PC-3 (cell line): ENCODE measurements at regions not wholly inside any gene's neighbourhood (a gene's known extent, or its start where the extent isn't known, plus 50 kb on each side); places are given as distances from the start of the nearest gene placed in this dataset.

Experiments used
- ATAC-seq: fragments of 200-7000 bp; cut with Tn5 transposase; 2 replicates; pipeline ENCODE4 v1.9.1; 2020; ENCODE audit warnings: mild to moderate bottlenecking, moderate library complexity
- BruUV-seq: library from RNA; stranded (reverse); fragments of 400-500 nt; replicated peaks from 2 replicates; lab custom pipeline; 2021; lab: Mats Ljungman, UMichigan
- CTCF ChIA-PET: fragments of 300-600 bp; sonication (Branson Sonifier 250); formaldehyde crosslinking; loops from one replicate; lab custom pipeline; 2022; ENCODE audit warnings: antibody characterized with exemption; lab: Charles Lee
- POLR2A ChIA-PET: fragments of 300-600 bp; sonication (Branson Sonifier 250); formaldehyde crosslinking; loops from one replicate; lab custom pipeline; 2022; ENCODE audit warnings: antibody characterized with exemption; ENCODE audit not compliant: unreplicated experiment; lab: Charles Lee
- DNase-seq: peaks from one replicate; pipeline ENCODE4 v3.0.0-alpha.2; 2015
- H2AFZ ChIP-seq: fragments of 300-600 bp; sonication (generic); 2 replicates; pipeline ENCODE4 v1.6.0; 2016; ENCODE audit warnings: antibody characterized with exemption, low read length
- H3F3A ChIP-seq: fragments of 300-600 bp; sonication (generic); one replicate; pipeline ENCODE4 v1.6.0; 2017; ENCODE audit warnings: antibody characterized with exemption, low read length, control low read depth, mild to moderate bottlenecking; ENCODE audit not compliant: unreplicated experiment
- H3K27ac ChIP-seq: fragments of 300-600 bp; sonication (generic); 2 replicates; pipeline ENCODE4 v1.5.1; 2016; ENCODE audit warnings: mild to moderate bottlenecking, low read length
- H3K27me3 ChIP-seq: fragments of 300-600 bp; sonication (generic); 2 replicates; pipeline ENCODE4 v1.6.1; 2016; ENCODE audit warnings: low read length, mixed read lengths
- H3K36me3 ChIP-seq: fragments of 300-600 bp; sonication (generic); 2 replicates; pipeline ENCODE4 v1.6.1; 2016; ENCODE audit warnings: low read depth, mixed run types, low read length, mixed read lengths
- H3K4me1 ChIP-seq: fragments of 300-600 bp; sonication (generic); 2 replicates; pipeline ENCODE4 v1.5.1; 2016; ENCODE audit warnings: low read length; ENCODE audit not compliant: insufficient read depth
- H3K4me2 ChIP-seq: fragments of 300-600 bp; sonication (generic); 2 replicates; pipeline ENCODE4 v1.6.0; 2016; ENCODE audit warnings: low read length
- H3K4me3 ChIP-seq: fragments of 300-600 bp; sonication (generic); 2 replicates; pipeline ENCODE4 v1.5.1; 2016; ENCODE audit warnings: mild to moderate bottlenecking, low read length, mixed read lengths
- H3K79me2 ChIP-seq: fragments of 300-600 bp; sonication (generic); 2 replicates; pipeline ENCODE4 v1.6.1; 2017; ENCODE audit warnings: low read length, mixed read lengths
- H3K9ac ChIP-seq: fragments of 300-600 bp; sonication (generic); 2 replicates; pipeline ENCODE4 v1.6.0; 2016; ENCODE audit warnings: mild to moderate bottlenecking, low read length
- H3K9me2 ChIP-seq: fragments of 300-600 bp; sonication (generic); replicated peaks from 2 replicates; pipeline ENCODE4 v1.6.1; 2016; ENCODE audit warnings: mixed run types, low read length, mixed read lengths
- H3K9me3 ChIP-seq: fragments of 300-600 bp; sonication (generic); 2 replicates; pipeline ENCODE4 v1.6.1; 2016; ENCODE audit warnings: low read length, mixed read lengths
- H4K20me1 ChIP-seq: fragments of 300-600 bp; sonication (generic); 2 replicates; pipeline ENCODE4 v1.6.1; 2016; ENCODE audit warnings: low read length, mixed read lengths
- EZH2 ChIP-seq: fragments of 300-600 bp; sonication (generic); IDR thresholded peaks from one replicate; pipeline ENCODE4 v1.6.1; 2017; ENCODE audit warnings: antibody characterized with exemption, mild to moderate bottlenecking, low read length; ENCODE audit not compliant: unreplicated experiment
- EZH2phosphoT487 ChIP-seq: fragments of 300-600 bp; sonication (generic); IDR thresholded peaks from 2 replicates; pipeline ENCODE4 v1.6.1; 2018; ENCODE audit warnings: mild to moderate bottlenecking, antibody characterized with exemption, low read length, borderline replicate concordance
- intact Hi-C: fragments of 100-400 bp; cut with micrococcal nuclease; formaldehyde crosslinking; loops from 2 replicates; pipeline ENCODE4 v1.9.0; 2023
- TF ChIP-seq, protein P1 (sequence below): fragments of 300-600 bp; sonication (generic); conservative IDR thresholded peaks from 2 replicates; pipeline ENCODE4 v1.5.1; 2017; ENCODE audit warnings: antibody characterized with exemption, low read depth, mild to moderate bottlenecking, low read length

DNA sequence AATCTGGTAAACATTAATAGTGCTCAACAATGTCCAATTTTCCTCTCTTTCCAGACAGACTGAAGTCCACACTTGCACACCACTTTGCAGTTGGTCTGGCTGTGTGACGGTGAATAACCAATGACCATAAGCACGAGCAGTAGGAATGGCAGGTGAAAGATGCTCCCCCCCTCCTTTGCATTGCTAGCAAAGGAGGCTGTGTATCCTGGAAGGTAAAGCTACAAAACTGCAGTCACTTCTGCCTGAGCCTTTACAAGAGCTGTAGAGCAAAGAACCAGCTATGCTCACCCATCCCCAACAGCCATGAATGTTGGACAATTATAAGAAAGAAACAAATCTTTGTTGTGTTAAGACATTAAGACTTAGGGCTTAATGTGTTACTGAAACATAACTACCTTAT lies 178.0 kb downstream of the IPMK start:
- intact Hi-C loops, result no loop called here
- no peak overlapping the region for H2AFZ ChIP-seq
- no peaks in the 10 kb centered on the region for H3K4me1 ChIP-seq
- H3K9me2 ChIP-seq, result no peaks in the 10 kb centered on the region
- ChIA-PET POLR2A (no interaction called here), CTCF (no interaction called here)
- 0 out of 2 replicates have a peak, but pooled peaks cover 4% of the 10 kb centered on the region for H3K27me3 ChIP-seq
- ATAC-seq (no peak), DNase-seq (no peak)
- no peak overlapping the region for H3K9ac ChIP-seq
- no peak overlapping the region for H3K27ac ChIP-seq
- no TSS peak for BruUV-seq
- H3F3A ChIP-seq, result no peaks in the 10 kb centered on the region
- no peaks in the 10 kb centered on the region for H3K79me2 ChIP-seq
- H3K4me3 ChIP-seq, result no peak overlapping the region
- no peaks in the 10 kb centered on the region for H3K36me3 ChIP-seq
- H3K9me3 ChIP-seq, result no peaks in the 10 kb centered on the region
- no peaks in the 10 kb centered on the region for H4K20me1 ChIP-seq
- no peak overlapping the region for H3K4me2 ChIP-seq
- TF ChIP-seq EZH2phosphoT487, result no peak
- TF ChIP-seq, protein P1, sequence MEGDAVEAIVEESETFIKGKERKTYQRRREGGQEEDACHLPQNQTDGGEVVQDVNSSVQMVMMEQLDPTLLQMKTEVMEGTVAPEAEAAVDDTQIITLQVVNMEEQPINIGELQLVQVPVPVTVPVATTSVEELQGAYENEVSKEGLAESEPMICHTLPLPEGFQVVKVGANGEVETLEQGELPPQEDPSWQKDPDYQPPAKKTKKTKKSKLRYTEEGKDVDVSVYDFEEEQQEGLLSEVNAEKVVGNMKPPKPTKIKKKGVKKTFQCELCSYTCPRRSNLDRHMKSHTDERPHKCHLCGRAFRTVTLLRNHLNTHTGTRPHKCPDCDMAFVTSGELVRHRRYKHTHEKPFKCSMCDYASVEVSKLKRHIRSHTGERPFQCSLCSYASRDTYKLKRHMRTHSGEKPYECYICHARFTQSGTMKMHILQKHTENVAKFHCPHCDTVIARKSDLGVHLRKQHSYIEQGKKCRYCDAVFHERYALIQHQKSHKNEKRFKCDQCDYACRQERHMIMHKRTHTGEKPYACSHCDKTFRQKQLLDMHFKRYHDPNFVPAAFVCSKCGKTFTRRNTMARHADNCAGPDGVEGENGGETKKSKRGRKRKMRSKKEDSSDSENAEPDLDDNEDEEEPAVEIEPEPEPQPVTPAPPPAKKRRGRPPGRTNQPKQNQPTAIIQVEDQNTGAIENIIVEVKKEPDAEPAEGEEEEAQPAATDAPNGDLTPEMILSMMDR, result no peak

DNA sequence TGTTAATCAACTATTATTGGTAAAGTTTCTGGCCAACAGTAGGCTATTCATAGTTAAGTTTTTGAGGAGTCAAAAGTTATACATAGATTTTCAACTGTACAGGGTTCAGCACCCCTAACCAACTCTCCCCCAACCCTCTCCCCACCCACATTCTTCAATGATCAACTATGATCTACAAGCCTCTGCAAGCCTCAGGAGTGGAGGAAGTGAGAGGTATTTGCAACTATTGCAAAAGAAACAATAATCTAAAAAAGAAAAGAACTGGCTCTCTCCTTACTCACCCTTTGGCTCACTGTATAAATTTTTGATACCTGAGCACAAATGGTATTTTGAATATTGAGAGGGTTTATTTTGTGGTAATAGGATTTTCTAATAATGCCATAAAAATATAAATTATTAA lies 179.8 kb downstream of the IPMK start:
- Histone ChIP-seq H3K36me3 (no peaks in the 10 kb centered on the region), H3K27me3 (0 out of 2 replicates have a peak, but pooled peaks cover 4% of the 10 kb centered on the region), H4K20me1 (no peaks in the 10 kb centered on the region), H3K9me3 (no peaks in the 10 kb centered on the region), H3K9me2 (no peaks in the 10 kb centered on the region), H3K79me2 (no peaks in the 10 kb centered on the region), H3K4me3 (no peak overlapping the region), H3K4me2 (no peak overlapping the region), H3F3A (no peaks in the 10 kb centered on the region), H3K9ac (no peak overlapping the region), H3K27ac (no peak overlapping the region), H2AFZ (no peak overlapping the region), H3K4me1 (no peaks in the 10 kb centered on the region)
- CTCF ChIA-PET, result no interaction called here
- BruUV-seq, result no TSS peak
- intact Hi-C loops, result no loop called here
- POLR2A ChIA-PET, result no interaction called here
- ATAC-seq (no peak), DNase-seq (no peak)
- TF ChIP-seq EZH2 (no peak), EZH2phosphoT487 (no peak)
- TF ChIP-seq, protein P1, result no peak

DNA sequence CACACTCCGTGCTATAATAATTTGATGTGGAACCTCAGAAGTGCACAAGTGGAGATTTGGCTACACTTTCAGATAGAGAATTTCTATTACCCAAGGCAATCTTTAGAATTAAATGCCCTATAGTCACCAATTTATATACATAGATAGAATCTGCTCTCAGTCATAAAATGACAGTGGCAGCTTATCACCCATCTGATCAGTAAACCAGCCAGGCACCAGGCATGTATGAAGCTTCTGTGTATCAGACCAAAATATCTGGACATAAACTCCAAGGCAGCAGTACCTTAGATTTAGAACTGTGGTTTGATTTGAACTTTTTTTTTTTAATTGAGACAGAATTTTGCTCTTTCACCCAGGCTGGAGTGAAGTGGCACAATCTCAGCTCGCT lies 180.9 kb downstream of the IPMK start:
- Histone ChIP-seq H3K4me2 (no peak overlapping the region), H3K4me1 (no peaks in the 10 kb centered on the region), H4K20me1 (no peaks in the 10 kb centered on the region), H3K4me3 (no peak overlapping the region), H3K27me3 (0 out of 2 replicates have a peak, but pooled peaks cover 4% of the 10 kb centered on the region), H3K79me2 (no peaks in the 10 kb centered on the region), H3K9me2 (no peaks in the 10 kb centered on the region), H3K9ac (no peak overlapping the region), H3K36me3 (no peaks in the 10 kb centered on the region), H3F3A (no peaks in the 10 kb centered on the region), H2AFZ (no peak overlapping the region), H3K9me3 (no peaks in the 10 kb centered on the region), H3K27ac (no peak overlapping the region)
- no peak for DNase-seq
- no peak for TF ChIP-seq EZH2
- TF ChIP-seq, protein P1, result no peak
- TF ChIP-seq EZH2phosphoT487, result no peak
- no TSS peak for BruUV-seq
- POLR2A ChIA-PET, result no interaction called here
- CTCF ChIA-PET, result no interaction called here
- intact Hi-C loops, result no loop called here
- no peak for ATAC-seq
